NCI-H2029 treated with DMSO at 0.1 percent for 48 hours (cell line): ENCODE measurements at regions not wholly inside any gene's neighbourhood (a gene's known extent, or its start where the extent isn't known, plus 50 kb on each side); places are given as distances from the start of the nearest gene placed in this dataset.

Experiments used
- DNase-seq: peaks from one replicate; lab custom pipeline; 2025; lab: John Stamatoyannopoulos, UW

- DNase-seq: no peak
Observed at GRCh38 chr2:191560411-191560980, 117.4 kb upstream of the NABP1 start.

- DNase-seq: no peak
Observed at GRCh38 chr2:191565120-191565519, 112.8 kb upstream of the NABP1 start.

GRCh38 chr2:191565647-191566198 is 112.2 kb upstream of the NABP1 start:
- no peak for DNase-seq

GRCh38 chr2:191566344-191566743 is 111.6 kb upstream of the NABP1 start:
- peak; percentile 51 for DNase-seq

- no peak for DNase-seq
Observed at GRCh38 chr2:191567206-191567605, 110.7 kb upstream of the NABP1 start.

- DNase-seq: no peak
Observed at GRCh38 chr2:191569025-191569424, 108.9 kb upstream of the NABP1 start.

- no peak for DNase-seq
Observed at GRCh38 chr2:191571163-191571769, 106.7 kb upstream of the NABP1 start.

GRCh38 chr2:191572319-191572718 is 105.6 kb upstream of the NABP1 start:
- no peak for DNase-seq

- no peak for DNase-seq
Observed at GRCh38 chr2:191573216-191573615, 104.7 kb upstream of the NABP1 start.

- no peak for DNase-seq
Observed at GRCh38 chr2:191574232-191574631, 103.7 kb upstream of the NABP1 start.

- no peak for DNase-seq
Observed at GRCh38 chr2:191577605-191578004, 100.3 kb upstream of the NABP1 start.

- DNase-seq: no peak
Observed at GRCh38 chr2:191578031-191578430, 99.9 kb upstream of the NABP1 start.

GRCh38 chr2:191580581-191580980 is 97.4 kb upstream of the NABP1 start:
- no peak for DNase-seq

- DNase-seq: no peak
Observed at GRCh38 chr2:191581003-191581402, 96.9 kb upstream of the NABP1 start.

- DNase-seq: no peak
Observed at GRCh38 chr2:191582355-191582754, 95.6 kb upstream of the NABP1 start.

GRCh38 chr2:191591025-191591424 is 86.9 kb upstream of the NABP1 start:
- no peak for DNase-seq

GRCh38 chr2:191593622-191594385 is 84.1 kb upstream of the NABP1 start:
- DNase-seq: no peak

GRCh38 chr2:191597186-191597751 is 80.7 kb upstream of the NABP1 start:
- DNase-seq: no peak

GRCh38 chr2:191598296-191598695 is 79.6 kb upstream of the NABP1 start:
- no peak for DNase-seq

GRCh38 chr2:191601060-191601459 is 76.9 kb upstream of the NABP1 start:
- DNase-seq: no peak

- DNase-seq: no peak
Observed at GRCh38 chr2:191604154-191604553, 73.8 kb upstream of the NABP1 start.

GRCh38 chr2:191607096-191607495 is 70.8 kb upstream of the NABP1 start:
- no peak for DNase-seq

- no peak for DNase-seq
Observed at GRCh38 chr2:191610756-191611155, 67.2 kb upstream of the NABP1 start.
